ENCODE measurements at regions not wholly inside any gene's neighbourhood (a gene's known extent, or its start where the extent isn't known, plus 50 kb on each side); places are given as distances from the start of the nearest gene placed in this dataset.

GRCh38 chr15:26294059-26294689, 431.0 kb upstream of the ATP10A start:
- TF ChIP-seq CTCF (IDR thresholded peaks at IDR 0.05) (peak; percentile 28 to 40 (median 39)), POLR2AphosphoS5 (IDR thresholded peaks at IDR 0.05) (no peak), POLR2A (IDR thresholded peaks at IDR 0.05; ENCODE audit: low read depth) (no peak), EP300 (IDR thresholded peaks at IDR 0.05) (no peak)
